ENCODE measurements at regions not wholly inside any gene's neighbourhood (a gene's known extent, or its start where the extent isn't known, plus 50 kb on each side); places are given as distances from the start of the nearest gene placed in this dataset.
"Not testable (repeated sequence)": the region's sequence is repeated elsewhere in the genome, so short reads cannot be mapped to it uniquely, and the experiment has no call there.

GRCh38 chr10:8163824-8164223 lies 109.3 kb downstream of the GATA3 start:
- no peaks in the 10 kb centered on the region for H3K36me3 ChIP-seq
- DNase-seq: no peak
- H3K4me3 ChIP-seq: no peak overlapping the region
- H3K9me3 ChIP-seq: peaks cover 0 to 7% (median 3%) of the 10 kb centered on the region in 3 donors
- H3K27ac ChIP-seq: no peak overlapping the region
- intact Hi-C loops (cut with DNase I; ENCODE audit: low total_unique reads): no loop called here
- TF ChIP-seq, protein P1, sequence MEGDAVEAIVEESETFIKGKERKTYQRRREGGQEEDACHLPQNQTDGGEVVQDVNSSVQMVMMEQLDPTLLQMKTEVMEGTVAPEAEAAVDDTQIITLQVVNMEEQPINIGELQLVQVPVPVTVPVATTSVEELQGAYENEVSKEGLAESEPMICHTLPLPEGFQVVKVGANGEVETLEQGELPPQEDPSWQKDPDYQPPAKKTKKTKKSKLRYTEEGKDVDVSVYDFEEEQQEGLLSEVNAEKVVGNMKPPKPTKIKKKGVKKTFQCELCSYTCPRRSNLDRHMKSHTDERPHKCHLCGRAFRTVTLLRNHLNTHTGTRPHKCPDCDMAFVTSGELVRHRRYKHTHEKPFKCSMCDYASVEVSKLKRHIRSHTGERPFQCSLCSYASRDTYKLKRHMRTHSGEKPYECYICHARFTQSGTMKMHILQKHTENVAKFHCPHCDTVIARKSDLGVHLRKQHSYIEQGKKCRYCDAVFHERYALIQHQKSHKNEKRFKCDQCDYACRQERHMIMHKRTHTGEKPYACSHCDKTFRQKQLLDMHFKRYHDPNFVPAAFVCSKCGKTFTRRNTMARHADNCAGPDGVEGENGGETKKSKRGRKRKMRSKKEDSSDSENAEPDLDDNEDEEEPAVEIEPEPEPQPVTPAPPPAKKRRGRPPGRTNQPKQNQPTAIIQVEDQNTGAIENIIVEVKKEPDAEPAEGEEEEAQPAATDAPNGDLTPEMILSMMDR (IDR thresholded peaks at IDR 0.05): no peak
- H3K4me1 ChIP-seq: no peaks in the 10 kb centered on the region
- H3K27me3 ChIP-seq: no peaks in the 10 kb centered on the region

DNA sequence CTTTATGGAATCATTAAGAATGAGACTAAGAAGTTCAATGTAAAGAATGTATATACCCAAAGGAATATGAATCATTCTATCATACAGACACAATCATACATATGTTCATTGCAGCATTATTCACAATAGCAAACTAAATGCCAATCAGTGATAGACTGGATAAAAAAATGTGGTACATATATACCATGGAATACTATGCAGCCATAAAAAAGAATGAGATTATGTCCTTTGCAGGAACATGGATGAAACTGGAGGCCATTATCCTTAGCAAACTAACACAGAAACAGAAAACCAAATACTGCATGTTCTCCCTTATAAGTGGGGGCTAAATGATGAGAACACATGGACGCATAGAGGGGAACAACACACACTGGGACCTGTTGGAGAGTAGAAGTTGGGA lies 110.2 kb downstream of the GATA3 start:
- intact Hi-C loops (cut with DNase I; ENCODE audit: low total_unique reads); H3K27ac ChIP-seq; DNase-seq; H3K36me3 ChIP-seq; H3K4me3 ChIP-seq; H3K27me3 ChIP-seq; H3K4me1 ChIP-seq: not testable (repeated sequence)
- H3K9me3 ChIP-seq: peaks cover 0 to 10% (median 3%) of the 10 kb centered on the region in 3 donors

DNA sequence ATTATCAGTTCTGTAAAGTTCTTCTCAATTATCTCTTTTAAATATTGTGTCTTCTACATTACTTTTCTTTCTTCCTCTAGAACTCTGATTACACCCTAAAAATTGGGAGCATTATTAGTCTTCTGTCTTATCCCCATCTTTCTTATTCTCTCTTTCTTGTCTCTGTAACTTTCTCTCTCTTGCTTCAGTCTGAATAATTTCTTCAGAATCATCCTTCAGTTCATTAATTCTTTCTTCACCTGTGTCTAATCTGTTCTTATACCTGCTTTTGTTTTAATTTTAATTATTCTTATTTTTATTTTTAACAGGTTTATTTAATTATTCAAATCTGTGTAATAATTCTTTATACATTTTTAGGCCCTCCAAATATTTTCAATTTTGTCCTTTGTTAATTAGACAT lies 114.3 kb downstream of the GATA3 start:
- H3K27ac ChIP-seq: no peak overlapping the region
- no peak for DNase-seq
- intact Hi-C loops (cut with DNase I; ENCODE audit: low total_unique reads): no loop called here
- no peaks in the 10 kb centered on the region for H3K36me3 ChIP-seq
- no peak overlapping the region for H3K4me3 ChIP-seq
- TF ChIP-seq, protein P1 (IDR thresholded peaks at IDR 0.05): no peak
- H3K4me1 ChIP-seq: no peaks in the 10 kb centered on the region
- peaks cover 0 to 10% (median 3%) of the 10 kb centered on the region in 3 donors for H3K9me3 ChIP-seq
- H3K27me3 ChIP-seq: no peaks in the 10 kb centered on the region

DNA sequence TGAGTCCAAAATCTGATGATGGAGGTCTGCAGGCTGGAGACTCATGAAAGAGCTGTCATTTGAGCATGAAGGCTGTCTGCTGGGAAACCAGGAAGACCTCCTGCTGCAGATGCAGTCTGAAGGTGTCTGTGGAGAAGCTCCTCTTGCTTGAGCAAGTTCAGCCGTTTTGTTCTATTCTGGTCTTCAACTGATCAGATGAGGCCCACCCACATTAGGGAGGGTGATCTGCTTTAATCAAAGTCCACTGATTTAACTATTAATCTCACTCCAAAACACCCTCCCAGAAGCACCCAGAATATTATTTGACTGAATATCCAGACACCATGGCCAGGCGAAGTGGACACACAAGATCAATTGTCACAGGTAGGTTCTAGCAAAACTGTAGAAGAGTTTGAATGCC lies 116.5 kb downstream of the GATA3 start:
- H3K27me3 ChIP-seq: no peaks in the 10 kb centered on the region
- TF ChIP-seq, protein P1 (IDR thresholded peaks at IDR 0.05): no peak
- H3K36me3 ChIP-seq: no peaks in the 10 kb centered on the region
- H3K4me1 ChIP-seq: no peaks in the 10 kb centered on the region
- H3K4me3 ChIP-seq: no peak overlapping the region
- H3K27ac ChIP-seq: no peak overlapping the region
- intact Hi-C loops (cut with DNase I; ENCODE audit: low total_unique reads): no loop called here
- no peak for DNase-seq
- peaks cover 0 to 10% (median 3%) of the 10 kb centered on the region in 3 donors for H3K9me3 ChIP-seq

- Histone ChIP-seq H3K9me3 (peaks cover 0 to 10% (median 3%) of the 10 kb centered on the region in 3 donors), H3K36me3 (no peaks in the 10 kb centered on the region), H3K4me1 (no peaks in the 10 kb centered on the region), H3K27me3 (no peaks in the 10 kb centered on the region), H3K27ac (no peak overlapping the region), H3K4me3 (no peak overlapping the region)
- intact Hi-C loops (cut with DNase I; ENCODE audit: low total_unique reads): no loop called here
- DNase-seq: no peak
- TF ChIP-seq, protein P1 (IDR thresholded peaks at IDR 0.05): no peak
Observed at GRCh38 chr10:8172604-8173003, 118.1 kb downstream of the GATA3 start.

DNA sequence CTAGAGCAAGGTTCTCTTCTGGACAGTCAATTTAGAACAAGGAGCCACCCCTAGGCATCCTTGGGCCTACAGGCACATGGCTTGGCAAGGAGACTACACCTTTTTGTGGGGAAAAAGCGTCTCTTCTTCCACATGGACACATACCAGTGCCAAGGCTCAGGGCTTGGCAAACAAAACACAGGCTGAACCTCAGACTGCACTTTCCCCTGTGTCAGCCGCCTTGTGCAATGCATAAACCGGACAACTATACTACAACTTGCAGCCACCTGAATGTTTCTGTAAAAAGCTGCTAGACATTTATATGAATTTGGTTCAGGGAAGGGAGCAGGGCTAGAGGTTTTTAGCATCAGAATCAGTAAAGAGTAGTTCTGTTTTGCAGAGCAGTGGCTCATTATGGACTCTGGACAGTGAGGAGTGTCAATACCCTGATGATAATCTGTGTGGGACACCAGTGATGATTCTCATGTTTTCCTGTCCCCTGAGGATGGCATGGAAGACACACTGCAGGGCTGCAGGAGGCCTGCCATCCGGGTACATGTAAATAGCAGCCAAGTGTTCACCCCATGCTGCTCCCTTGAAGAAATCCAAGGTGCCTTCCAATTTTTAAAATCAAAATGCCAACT lies 118.9 kb downstream of the GATA3 start:
- H3K4me3 ChIP-seq: no peak overlapping the region
- no peaks in the 10 kb centered on the region for H3K4me1 ChIP-seq
- DNase-seq: no peak
- TF ChIP-seq, protein P1 (IDR thresholded peaks at IDR 0.05): no peak
- H3K36me3 ChIP-seq: no peaks in the 10 kb centered on the region
- intact Hi-C loops (cut with DNase I; ENCODE audit: low total_unique reads): no loop called here
- no peak overlapping the region for H3K27ac ChIP-seq
- peaks cover 0 to 7% (median 3%) of the 10 kb centered on the region in 3 donors for H3K9me3 ChIP-seq
- no peaks in the 10 kb centered on the region for H3K27me3 ChIP-seq

All from tibial artery (tissue), 4 donors.